IMR-90 (cell line): ENCODE measurements at regions not wholly inside any gene's neighbourhood (a gene's known extent, or its start where the extent isn't known, plus 50 kb on each side); places are given as distances from the start of the nearest gene placed in this dataset.

ENCODE experiments used
- ATAC-seq: fragments of 200-7000 bp; cut with Tn5 transposase; 2 replicates; pipeline ENCODE4 v1.9.1; 2020; ENCODE audit warnings: low read depth, mild to moderate bottlenecking, moderate library complexity
- BruUV-seq: library from RNA; stranded (reverse); fragments of 400-500 nt; replicated peaks from 2 replicates; lab custom pipeline; 2021; lab: Mats Ljungman, UMichigan
- CTCF ChIA-PET: fragments of 300-600 bp; formaldehyde crosslinking; extraction: SDS; loops from one replicate; lab custom pipeline; 2021; ENCODE audit warnings: antibody characterized with exemption; lab: Yijun Ruan, JAX
- POLR2A ChIA-PET: fragments of 300-600 bp; sonication (Branson Sonifier 250); formaldehyde crosslinking; loops from one replicate; lab custom pipeline; 2022; ENCODE audit warnings: antibody characterized with exemption; ENCODE audit not compliant: unreplicated experiment; lab: Charles Lee
- DNase-seq: peaks from one replicate; pipeline ENCODE4 v3.0.0; 2013
- H2AFZ ChIP-seq: replicated peaks from 2 replicates; pipeline ENCODE3; 2013; ENCODE audit warnings: low read length, mild to moderate bottlenecking; ENCODE audit not compliant: poor library complexity
- H2AK5ac ChIP-seq: 2 replicates; pipeline ENCODE4 v1.6.1; 2013; ENCODE audit warnings: low read depth, low read length, inconsistent platforms
- H2AK9ac ChIP-seq: replicated peaks from 2 replicates; pipeline ENCODE3; 2013; ENCODE audit warnings: mild to moderate bottlenecking, low read depth, low read length, moderate library complexity; ENCODE audit not compliant: poor library complexity
- H2BK120ac ChIP-seq: 2 replicates; pipeline ENCODE4 v1.6.1; 2013; ENCODE audit warnings: low read depth, low read length, inconsistent platforms
- H2BK15ac ChIP-seq: 3 replicates; pipeline ENCODE4 v1.6.1; 2013; ENCODE audit warnings: low read depth, low read length, inconsistent platforms
- H2BK20ac ChIP-seq: 2 replicates; pipeline ENCODE4 v1.6.1; 2013; ENCODE audit warnings: low read depth, mild to moderate bottlenecking, inconsistent platforms, low read length, moderate library complexity
- H2BK5ac ChIP-seq: 2 replicates; pipeline ENCODE4 v1.6.1; 2013; ENCODE audit warnings: mild to moderate bottlenecking, low read depth, low read length, inconsistent platforms; ENCODE audit not compliant: poor library complexity, severe bottlenecking
- H3K14ac ChIP-seq: replicated peaks from 2 replicates; pipeline ENCODE4 v1.6.1; 2013; ENCODE audit warnings: low read depth, low read length, inconsistent platforms
- H3K18ac ChIP-seq: 2 replicates; pipeline ENCODE4 v1.6.1; 2013; ENCODE audit warnings: low read depth, low read length, control low read depth
- H3K23ac ChIP-seq: 2 replicates; pipeline ENCODE4 v1.6.1; 2013; ENCODE audit warnings: low read depth, low read length, inconsistent platforms
- H3K27ac ChIP-seq: 2 replicates; pipeline ENCODE4 v1.5.1; 2013; ENCODE audit warnings: mild to moderate bottlenecking, control low read depth, low read length; ENCODE audit not compliant: insufficient read depth
- H3K27me3 ChIP-seq: 2 replicates; pipeline ENCODE4 v1.6.1; 2013; ENCODE audit warnings: low read length; ENCODE audit not compliant: control insufficient read depth, insufficient read depth
- H3K36me3 ChIP-seq: 2 replicates; pipeline ENCODE4 v1.6.1; 2013; ENCODE audit warnings: low read length, mixed read lengths; ENCODE audit not compliant: control insufficient read depth, insufficient read depth
- H3K4ac ChIP-seq: 2 replicates; pipeline ENCODE4 v1.6.1; 2013; ENCODE audit warnings: low read depth, low read length, inconsistent platforms
- H3K4me1 ChIP-seq: 2 replicates; pipeline ENCODE4 v1.6.1; 2013; ENCODE audit warnings: low read length, mixed read lengths; ENCODE audit not compliant: control insufficient read depth, insufficient read depth
- H3K4me2 ChIP-seq: 2 replicates; pipeline ENCODE4 v1.6.1; 2013; ENCODE audit warnings: low read depth, mild to moderate bottlenecking, control low read depth, low read length, moderate library complexity
- H3K4me3 ChIP-seq: 2 replicates; pipeline ENCODE4 v1.5.1; 2013; ENCODE audit warnings: low read depth, mild to moderate bottlenecking, control low read depth, low read length, moderate library complexity; ENCODE audit not compliant: insufficient read depth
- H3K56ac ChIP-seq: 2 replicates; pipeline ENCODE4 v1.6.1; 2013; ENCODE audit warnings: low read length, inconsistent platforms; ENCODE audit not compliant: insufficient read depth; ENCODE audit errors: extremely low read depth
- H3K79me1 ChIP-seq, 2 experiments: 2 replicates each; pipeline ENCODE4 v1.6.1; 2013; ENCODE audit warnings: low read length in 2 of 2, inconsistent platforms in 1 of 2, low read depth in 1 of 2
- H3K9ac ChIP-seq: 2 replicates; pipeline ENCODE4 v1.6.1; 2013; ENCODE audit warnings: low read depth, low read length, control low read depth
- H3K9me1 ChIP-seq: 2 replicates; pipeline ENCODE4 v1.6.1; 2013; ENCODE audit warnings: low read length, inconsistent platforms; ENCODE audit not compliant: insufficient read depth
- H3K9me3 ChIP-seq: 2 replicates; pipeline ENCODE4 v1.6.1; 2013; ENCODE audit warnings: low read length; ENCODE audit not compliant: control insufficient read depth, insufficient read depth
- H4K20me1 ChIP-seq: 2 replicates; pipeline ENCODE4 v1.6.1; 2013; ENCODE audit warnings: low read length, inconsistent platforms; ENCODE audit not compliant: insufficient read depth
- H4K5ac ChIP-seq: 2 replicates; pipeline ENCODE4 v1.6.1; 2013; ENCODE audit warnings: mild to moderate bottlenecking, low read depth, low read length, control low read depth
- H4K8ac ChIP-seq, 2 experiments: 2 replicates each; pipeline ENCODE4 v1.6.1; 2013; ENCODE audit warnings: low read depth in 2 of 2, low read length in 2 of 2, control low read depth in 1 of 2, inconsistent platforms in 1 of 2
- H4K91ac ChIP-seq: 2 replicates; pipeline ENCODE4 v1.6.1; 2013; ENCODE audit warnings: low read depth, low read length, inconsistent platforms; ENCODE audit not compliant: insufficient read depth
- BHLHE40 ChIP-seq: fragments of 150-350 bp; IDR thresholded peaks from 2 replicates; pipeline ENCODE4 v1.6.1; 2016; ENCODE audit warnings: mild to moderate bottlenecking, low read depth, low read length
- CEBPB ChIP-seq: IDR thresholded peaks from 2 replicates; pipeline ENCODE4 v1.6.1; 2012; ENCODE audit warnings: low read depth, low read length, improper control_type of control experiment
- NFE2L2 ChIP-seq: fragments of 150-350 bp; IDR thresholded peaks from 2 replicates; pipeline ENCODE4 v1.6.1; 2016; ENCODE audit warnings: low read depth, mild to moderate bottlenecking, low read length
- POLR2A ChIP-seq: IDR thresholded peaks from 2 replicates; pipeline ENCODE4 v1.6.1; 2012; ENCODE audit warnings: mild to moderate bottlenecking, low read depth, low read length
- WGBS, 2 experiments: methylation state at CpG; one replicate each; pipeline versions ENCODE4 v1.1.5 to v1.1.7; 2013; ENCODE audit warnings: missing lambda C conversion rate in 2 of 2; ENCODE audit not compliant: insufficient read length in 1 of 2; ENCODE audit errors: extremely low coverage in 2 of 2; 5-methylcytosine and 5-hydroxymethylcytosine counted together
- dilution Hi-C: fragments of 300-500 bp; cut with HindIII; formaldehyde crosslinking; loops from one replicate; pipeline ENCODE4 v1.14.3; 2018; ENCODE audit warnings: low sequenced_read_pairs; ENCODE audit not compliant: unreplicated experiment
- in situ Hi-C: fragments of 300-500 bp; cut with MboI; formaldehyde crosslinking; loops from 3 replicates; pipeline ENCODE4 v1.14.3; 2019; ENCODE audit warnings: low sequenced_read_pairs, inconsistent platforms, mixed read lengths
- intact Hi-C: fragments of 100-400 bp; cut with micrococcal nuclease; formaldehyde crosslinking; loops from 2 replicates; pipeline ENCODE4 v1.10.0; 2022

GRCh38 chr15:39465843-39466749 is 114.8 kb upstream of the THBS1 start:
- peak overlapping the region; percentile 44; the same call in 1 of the 2 replicates for H4K91ac ChIP-seq
- peak overlapping the region; percentile 55; the same call in 1 of the 2 replicates for H3K9ac ChIP-seq
- H3K36me3 ChIP-seq = no peaks in the 10 kb centered on the region
- H3K27me3 ChIP-seq = no peaks in the 10 kb centered on the region
- peak overlapping the region; percentile 45; the same call in 1 of the 2 replicates for H3K23ac ChIP-seq
- peaks cover 4% of the 10 kb centered on the region for H3K9me3 ChIP-seq
- POLR2A ChIA-PET = no interaction called here
- H3K79me1 ChIP-seq = no peaks in the 10 kb centered on the region
- no peaks in the 10 kb centered on the region for H4K20me1 ChIP-seq
- H3K18ac ChIP-seq = peak overlapping the region; percentile 88
- H4K8ac ChIP-seq = peak overlapping the region; percentile 20 to 58; a peak in 2 of 4 replicates
- peak overlapping the region; percentile 20 for H4K5ac ChIP-seq
- DNase-seq (peak; percentile 39), ATAC-seq (peak; percentile 79)
- H2BK20ac ChIP-seq = peak overlapping the region; percentile 72; the same call in 1 of the 2 replicates
- peak overlapping the region; percentile 54 for H3K4ac ChIP-seq
- H3K4me2 ChIP-seq = no peak overlapping the region
- no peak overlapping the region for H3K4me3 ChIP-seq
- peaks cover 20% of the 10 kb centered on the region for H3K4me1 ChIP-seq
- H2BK15ac ChIP-seq = peak overlapping the region; percentile 44; the same call in 2 of the 3 replicates
- no peak overlapping the region for H3K56ac ChIP-seq
- peak overlapping the region; percentile 34 for H2BK5ac ChIP-seq
- in situ Hi-C loops = no loop called here
- peak overlapping the region; percentile 75; the same call in 1 of the 2 replicates for H3K14ac ChIP-seq
- BruUV-seq = no TSS peak
- H3K9me1 ChIP-seq = peaks cover 5% of the 10 kb centered on the region; the same call in 1 of the 2 replicates
- no peak overlapping the region for H2AK9ac ChIP-seq
- WGBS, 2 experiments = 85% methylated on average over 2 of the region's 8 CpGs; no CpG with 5 or more reads in 1 of the 2 experiments
- dilution Hi-C loops = no loop called here
- intact Hi-C loops = no loop called here
- CTCF ChIA-PET = interaction anchor here (0.7 to 1.1 kb wide), 2 partner anchors 116 to 570 kb away, joined by 4 to 5 read pairs; no protein-coding TSS in a partner anchor
- H2BK120ac ChIP-seq = peak overlapping the region; percentile 74
- H3K27ac ChIP-seq = peak overlapping the region; percentile 94; the same call in 1 of the 2 replicates
- TF ChIP-seq CEBPB (no peak), NFE2L2 (no peak), BHLHE40 (no peak), POLR2A (no peak)
- H2AK5ac ChIP-seq = peak overlapping the region; percentile 11; the same call in 1 of the 2 replicates
- H2AFZ ChIP-seq = peak overlapping the region; percentile 75
